Gastroesophageal sphincter (tissue), 3 donors: ENCODE measurements at regions not wholly inside any gene's neighbourhood (a gene's known extent, or its start where the extent isn't known, plus 50 kb on each side); places are given as distances from the start of the nearest gene placed in this dataset.

Source experiments
- EP300 ChIP-seq: sonication (generic); formaldehyde crosslinking; IDR thresholded peaks from one replicate; pipeline ENCODE4 v1.6.1; 2017; ENCODE audit warnings: antibody characterized with exemption, mild to moderate bottlenecking
- POLR2AphosphoS5 ChIP-seq: sonication (generic); formaldehyde crosslinking; IDR thresholded peaks from one replicate; pipeline ENCODE4 v1.6.1; 2017; ENCODE audit warnings: antibody characterized with exemption
- TF ChIP-seq, protein P1 (sequence below), 4 experiments: fragments of 200-600 bp in 2 of 4; fragments of 450-650 bp in 2 of 4; sonication (generic) in 1 of 4; IDR thresholded peaks; one replicate each; pipeline ENCODE4 v1.5.1; 2017 to 2019; ENCODE audit warnings: antibody characterized with exemption in 4 of 4, mild to moderate bottlenecking in 2 of 4, moderate library complexity in 2 of 4

GRCh38 chr18:15198116-15198389, 450.1 kb downstream of the ANKRD30B start:
- TF ChIP-seq, protein P1, sequence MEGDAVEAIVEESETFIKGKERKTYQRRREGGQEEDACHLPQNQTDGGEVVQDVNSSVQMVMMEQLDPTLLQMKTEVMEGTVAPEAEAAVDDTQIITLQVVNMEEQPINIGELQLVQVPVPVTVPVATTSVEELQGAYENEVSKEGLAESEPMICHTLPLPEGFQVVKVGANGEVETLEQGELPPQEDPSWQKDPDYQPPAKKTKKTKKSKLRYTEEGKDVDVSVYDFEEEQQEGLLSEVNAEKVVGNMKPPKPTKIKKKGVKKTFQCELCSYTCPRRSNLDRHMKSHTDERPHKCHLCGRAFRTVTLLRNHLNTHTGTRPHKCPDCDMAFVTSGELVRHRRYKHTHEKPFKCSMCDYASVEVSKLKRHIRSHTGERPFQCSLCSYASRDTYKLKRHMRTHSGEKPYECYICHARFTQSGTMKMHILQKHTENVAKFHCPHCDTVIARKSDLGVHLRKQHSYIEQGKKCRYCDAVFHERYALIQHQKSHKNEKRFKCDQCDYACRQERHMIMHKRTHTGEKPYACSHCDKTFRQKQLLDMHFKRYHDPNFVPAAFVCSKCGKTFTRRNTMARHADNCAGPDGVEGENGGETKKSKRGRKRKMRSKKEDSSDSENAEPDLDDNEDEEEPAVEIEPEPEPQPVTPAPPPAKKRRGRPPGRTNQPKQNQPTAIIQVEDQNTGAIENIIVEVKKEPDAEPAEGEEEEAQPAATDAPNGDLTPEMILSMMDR (IDR thresholded peaks at IDR 0.05): no peak
- TF ChIP-seq POLR2AphosphoS5: no peak
- TF ChIP-seq EP300: no peak
